A549 (cell line): ENCODE measurements at regions not wholly inside any gene's neighbourhood (a gene's known extent, or its start where the extent isn't known, plus 50 kb on each side); places are given as distances from the start of the nearest gene placed in this dataset.

Experiments used
- ATAC-seq, 2 experiments: fragments of 200-7000 bp in 1 of 2; fragments of >200 bp in 1 of 2; cut with Nextera tagmentation in 1 of 2; cut with Tn5 transposase in 1 of 2; 3 replicates each; pipeline versions ENCODE4 v1.8.0 to v1.9.1; 2018 to 2020; ENCODE audit warnings: mild to moderate bottlenecking in 1 of 2, moderate library complexity in 1 of 2
- CTCF ChIA-PET: fragments of 300-600 bp; sonication (Branson Sonifier 250); formaldehyde crosslinking; extraction: SDS; loops from one replicate; lab custom pipeline; 2021; ENCODE audit warnings: antibody characterized with exemption, inconsistent platforms; lab: Yijun Ruan, JAX
- POLR2A ChIA-PET: fragments of 350-600 bp; formaldehyde crosslinking; extraction: SDS; loops from one replicate; lab custom pipeline; 2021; ENCODE audit warnings: antibody characterized with exemption, inconsistent platforms; lab: Yijun Ruan, JAX
- DNase-seq, 2 experiments: peaks; one replicate each; pipeline versions ENCODE4 v3.0.0 to v3.0.0-alpha.2; 2011 to 2016; ENCODE audit warnings: low read depth in 1 of 2, low spot score in 1 of 2
- FAIRE-seq: peaks from 2 replicates; lab custom pipeline; 2011; peaks lifted over from hg19 to GRCh38; lab: Jason Lieb, UNC
- H3K27ac ChIP-seq, 2 experiments: fragments of >200 bp; sonication (Bioruptor Twin); formaldehyde crosslinking; 3 replicates each; pipeline ENCODE4 v1.5.1; 2016 to 2017
- H3K4me1 ChIP-seq: fragments of >200 bp; sonication (Bioruptor Twin); formaldehyde crosslinking; 3 replicates; pipeline ENCODE4 v1.6.1; 2016
- H3K4me2 ChIP-seq: fragments of >200 bp; sonication (Bioruptor Twin); formaldehyde crosslinking; 3 replicates; pipeline ENCODE4 v1.6.1; 2016
- H3K4me3 ChIP-seq: fragments of >200 bp; sonication (Bioruptor Twin); formaldehyde crosslinking; 3 replicates; pipeline ENCODE4 v1.5.1; 2016
- H3K9me3 ChIP-seq: fragments of >200 bp; sonication (Bioruptor Twin); formaldehyde crosslinking; 3 replicates; pipeline ENCODE4 v1.6.1; 2016
- CBX2 ChIP-seq: fragments of 200-600 bp; sonication (generic); IDR thresholded peaks from 2 replicates; pipeline ENCODE4 v1.6.1; 2016; ENCODE audit warnings: low read depth, mild to moderate bottlenecking, borderline replicate concordance
- CBX8 ChIP-seq: fragments of 200-600 bp; sonication (generic); IDR thresholded peaks from 2 replicates; pipeline ENCODE4 v1.6.1; 2016
- CHD2 ChIP-seq: fragments of 150-350 bp; IDR thresholded peaks from 2 replicates; pipeline ENCODE4 v1.6.1; 2014; ENCODE audit warnings: low read length; ENCODE audit not compliant: partially characterized antibody
- EHF ChIP-seq: fragments of 250-450 bp; sonication (Bioruptor Pico); IDR thresholded peaks from 2 replicates; pipeline ENCODE4 v1.5.0; 2020; ENCODE audit warnings: mild to moderate bottlenecking
- EHMT2 ChIP-seq: fragments of 200-600 bp; sonication (generic); IDR thresholded peaks from 2 replicates; pipeline ENCODE4 v1.6.1; 2016; ENCODE audit warnings: antibody characterized with exemption, low read depth, mild to moderate bottlenecking, moderate library complexity
- EP300 ChIP-seq, 2 experiments: fragments of >200 bp; sonication (Bioruptor Twin); formaldehyde crosslinking; IDR thresholded peaks; 2 replicates in 1 of 2; 3 replicates in 1 of 2; pipeline ENCODE4 v1.6.1; 2016 to 2017
- ESRRA ChIP-seq: fragments of 150-350 bp; IDR thresholded peaks from 2 replicates; pipeline ENCODE4 v1.6.1; 2014; ENCODE audit warnings: mild to moderate bottlenecking, low read length, borderline replicate concordance
- FOSB ChIP-seq: fragments of 250-450 bp; sonication (Bioruptor Pico); IDR thresholded peaks from 2 replicates; pipeline ENCODE4 v1.5.0; 2020; ENCODE audit warnings: mild to moderate bottlenecking, moderate library complexity
- FOSL2 ChIP-seq, 2 experiments: fragments of 450-650 bp in 1 of 2; fragments of >200 bp in 1 of 2; sonication (Bioruptor Twin) in 1 of 2; formaldehyde crosslinking; IDR thresholded peaks; 2 replicates each; pipeline versions ENCODE4 v1.5.0 to v1.6.1; 2016 to 2020; ENCODE audit warnings: mild to moderate bottlenecking in 1 of 2, moderate library complexity in 1 of 2
- FOXS1 ChIP-seq: fragments of 250-450 bp; sonication (Bioruptor Pico); IDR thresholded peaks from 2 replicates; pipeline ENCODE4 v1.5.0; 2020; ENCODE audit warnings: mild to moderate bottlenecking, moderate library complexity
- HDAC2 ChIP-seq: fragments of 200-600 bp; sonication (generic); IDR thresholded peaks from 2 replicates; pipeline ENCODE4 v1.6.1; 2016
- JUNB ChIP-seq: fragments of >200 bp; sonication (Bioruptor Twin); formaldehyde crosslinking; IDR thresholded peaks from 2 replicates; pipeline ENCODE4 v1.6.1; 2016
- KDM1A ChIP-seq: fragments of 200-600 bp; sonication (generic); IDR thresholded peaks from 2 replicates; pipeline ENCODE4 v1.6.1; 2016; ENCODE audit warnings: low read depth, mild to moderate bottlenecking
- MYC ChIP-seq: IDR thresholded peaks from 2 replicates; pipeline ENCODE4 v1.6.1; 2012; ENCODE audit warnings: mild to moderate bottlenecking, inconsistent platforms, low read length, improper control_type of control experiment, borderline replicate concordance
- PBX3 ChIP-seq: IDR thresholded peaks from 2 replicates; pipeline ENCODE4 v1.6.1; 2012
- PHF8 ChIP-seq: fragments of 200-600 bp; sonication (generic); IDR thresholded peaks from 2 replicates; pipeline ENCODE4 v1.6.1; 2016; ENCODE audit warnings: low read depth, mild to moderate bottlenecking, antibody characterized with exemption, moderate library complexity, borderline replicate concordance
- POLR2A ChIP-seq: IDR thresholded peaks from 2 replicates; pipeline ENCODE4 v1.6.1; 2012; ENCODE audit warnings: mild to moderate bottlenecking, low read length
- RCOR1 ChIP-seq: fragments of 150-350 bp; IDR thresholded peaks from 2 replicates; pipeline ENCODE4 v1.6.1; 2014; ENCODE audit warnings: antibody characterized with exemption, low read length, low read depth
- REST ChIP-seq: fragments of 200-600 bp; sonication (generic); IDR thresholded peaks from 2 replicates; pipeline ENCODE4 v1.6.1; 2016; ENCODE audit warnings: antibody characterized with exemption, mild to moderate bottlenecking, moderate library complexity
- RNF2 ChIP-seq: fragments of 200-600 bp; sonication (generic); IDR thresholded peaks from 2 replicates; pipeline ENCODE4 v1.6.1; 2016; ENCODE audit warnings: low read depth, mild to moderate bottlenecking, antibody characterized with exemption, moderate library complexity, borderline replicate concordance
- SREBF2 ChIP-seq: fragments of 450-650 bp; IDR thresholded peaks from 2 replicates; pipeline ENCODE4 v1.6.1; 2014; ENCODE audit warnings: mild to moderate bottlenecking, moderate library complexity
- USF2 ChIP-seq: fragments of 450-650 bp; IDR thresholded peaks from 2 replicates; pipeline ENCODE4 v1.6.1; 2014; ENCODE audit warnings: antibody characterized with exemption
- ZSCAN20 ChIP-seq: fragments of 250-450 bp; sonication (Bioruptor Pico); IDR thresholded peaks from 2 replicates; pipeline ENCODE4 v1.8.0; 2022; ENCODE audit warnings: mild to moderate bottlenecking, moderate library complexity
- WGBS: methylation state at CpG from one replicate; pipeline ENCODE4 v1.1.6; 2017; ENCODE audit errors: missing lambda C conversion rate; 5-methylcytosine and 5-hydroxymethylcytosine counted together

GRCh38 chrY:8781184-8781890 is 555.9 kb upstream of the TSPY4 start:
- ATAC-seq (no peak), DNase-seq (no peak), FAIRE-seq (no peak)
- Histone ChIP-seq H3K4me1 (no peaks in the 10 kb centered on the region), H3K4me2 (no peak overlapping the region), H3K4me3 (no peak overlapping the region), H3K9me3 (no peaks in the 10 kb centered on the region), H3K27ac (no peak overlapping the region)
- TF ChIP-seq RNF2 (no peak), SREBF2 (no peak), KDM1A (no peak), ESRRA (no peak), FOSL2 (IDR thresholded peaks at IDR 0.05) (no peak), FOSL2 (CRISPR knock-in tag; IDR thresholded peaks at IDR 0.05) (no peak), PHF8 (no peak), ZSCAN20 (CRISPR knock-in tag) (no peak), CBX8 (no peak), EHMT2 (no peak), CBX2 (no peak)
- ChIA-PET CTCF (no interaction called here), POLR2A (no interaction called here)
- WGBS, result 4% methylated on average over 4 of the region's 4 CpGs

- Histone ChIP-seq H3K9me3 (no peaks in the 10 kb centered on the region), H3K4me3 (no peak overlapping the region), H3K4me1 (no peaks in the 10 kb centered on the region), H3K4me2 (no peak overlapping the region), H3K27ac (no peak overlapping the region)
- no peak for TF ChIP-seq JUNB
- no peak for TF ChIP-seq CHD2
- no peak for TF ChIP-seq USF2
- TF ChIP-seq FOSB (CRISPR knock-in tag), result no peak
- TF ChIP-seq KDM1A, result no peak
- TF ChIP-seq POLR2A, result no peak
- no peak for TF ChIP-seq MYC
- no peak for TF ChIP-seq EP300 (IDR thresholded peaks at IDR 0.05)
- no peak for TF ChIP-seq RCOR1
- no peak for TF ChIP-seq CBX8
- ChIA-PET CTCF (no interaction called here), POLR2A (no interaction called here)
- FAIRE-seq (no peak), DNase-seq (no peak), ATAC-seq (no peak)
- 17% methylated on average over 2 of the region's 2 CpGs for WGBS
These were observed 542.7 kb upstream of the TSPY4 start for GRCh38 chrY:8794561-8794960.

GRCh38 chrY:8804317-8804716 is 532.9 kb upstream of the TSPY4 start:
- no peak for TF ChIP-seq PBX3
- TF ChIP-seq EHF (CRISPR knock-in tag), result no peak
- TF ChIP-seq JUNB, result no peak
- TF ChIP-seq HDAC2, result no peak
- TF ChIP-seq FOXS1 (CRISPR knock-in tag), result no peak
- no peak for TF ChIP-seq REST
- TF ChIP-seq EP300 (IDR thresholded peaks at IDR 0.05), result no peak
- TF ChIP-seq KDM1A, result no peak
- FAIRE-seq (no peak), ATAC-seq (no peak), DNase-seq (no peak)
- ChIA-PET CTCF (no interaction called here), POLR2A (no interaction called here)
- H3K4me2 ChIP-seq, result no peak overlapping the region
- H3K9me3 ChIP-seq, result no peaks in the 10 kb centered on the region
- H3K4me3 ChIP-seq, result no peak overlapping the region
- 0% methylated on average over 3 of the region's 3 CpGs for WGBS
- no peaks in the 10 kb centered on the region for H3K4me1 ChIP-seq
- no peak overlapping the region for H3K27ac ChIP-seq
